ENCODE measurements at regions not wholly inside any gene's neighbourhood (a gene's known extent, or its start where the extent isn't known, plus 50 kb on each side); places are given as distances from the start of the nearest gene placed in this dataset.
"Not testable (repeated sequence)": the region's sequence is repeated elsewhere in the genome, so short reads cannot be mapped to it uniquely, and the experiment has no call there.

GRCh38 chr10:56012101-56012500, 349.0 kb downstream of the ZWINT start:
- no peaks in the 10 kb centered on the region for H3K4me1 Mint-ChIP-seq (ENCODE audit: low read depth)
- no peak overlapping the region for H3K27ac Mint-ChIP-seq
- intact Hi-C loops (cut with micrococcal nuclease) = no loop called here
- no peak for DNase-seq
- no peaks in the 10 kb centered on the region for H3K27me3 Mint-ChIP-seq (ENCODE audit: low read depth)
- no peaks in the 10 kb centered on the region for H3K36me3 Mint-ChIP-seq (ENCODE audit: low read depth)
- CTCF ChIA-PET = no interaction called here
- peaks cover 4% of the 10 kb centered on the region for H3K9me3 Mint-ChIP-seq
- H3K4me3 Mint-ChIP-seq = no peak overlapping the region

- CTCF ChIA-PET = no interaction called here
- H3K27ac Mint-ChIP-seq = no peak overlapping the region
- peaks cover 4% of the 10 kb centered on the region for H3K9me3 Mint-ChIP-seq
- no peaks in the 10 kb centered on the region for H3K4me1 Mint-ChIP-seq (ENCODE audit: low read depth)
- intact Hi-C loops (cut with micrococcal nuclease) = no loop called here
- no peak for DNase-seq
- H3K36me3 Mint-ChIP-seq (ENCODE audit: low read depth) = no peaks in the 10 kb centered on the region
- no peaks in the 10 kb centered on the region for H3K27me3 Mint-ChIP-seq (ENCODE audit: low read depth)
- no peak overlapping the region for H3K4me3 Mint-ChIP-seq
Measured at GRCh38 chr10:56003555-56003954, 357.5 kb downstream of the ZWINT start.

- H3K27ac Mint-ChIP-seq = no peak overlapping the region
- no peaks in the 10 kb centered on the region for H3K36me3 Mint-ChIP-seq (ENCODE audit: low read depth)
- no peak overlapping the region for H3K4me3 Mint-ChIP-seq
- CTCF ChIA-PET = no interaction called here
- no peaks in the 10 kb centered on the region for H3K4me1 Mint-ChIP-seq (ENCODE audit: low read depth)
- no peak for DNase-seq
- no peaks in the 10 kb centered on the region for H3K27me3 Mint-ChIP-seq (ENCODE audit: low read depth)
- H3K9me3 Mint-ChIP-seq = peaks cover 4% of the 10 kb centered on the region
- intact Hi-C loops (cut with micrococcal nuclease) = no loop called here
Measured at GRCh38 chr10:55989188-55989587, 371.9 kb downstream of the ZWINT start.

- H3K4me1 Mint-ChIP-seq (ENCODE audit: low read depth) = no peaks in the 10 kb centered on the region
- H3K27me3 Mint-ChIP-seq (ENCODE audit: low read depth) = no peaks in the 10 kb centered on the region
- no peak for DNase-seq
- peaks cover 2% of the 10 kb centered on the region for H3K9me3 Mint-ChIP-seq
- H3K4me3 Mint-ChIP-seq = no peak overlapping the region
- H3K27ac Mint-ChIP-seq = no peak overlapping the region
- CTCF ChIA-PET = no interaction called here
- intact Hi-C loops (cut with micrococcal nuclease) = no loop called here
- no peaks in the 10 kb centered on the region for H3K36me3 Mint-ChIP-seq (ENCODE audit: low read depth)
Measured at GRCh38 chr10:55979203-55979602, 381.9 kb downstream of the ZWINT start.

- intact Hi-C loops (cut with micrococcal nuclease) = no loop called here
- CTCF ChIA-PET = no interaction called here
- Mint-ChIP-seq H3K27ac (no peak overlapping the region), H3K27me3 (ENCODE audit: low read depth) (no peaks in the 10 kb centered on the region), H3K9me3 (no peaks in the 10 kb centered on the region), H3K4me3 (no peak overlapping the region), H3K36me3 (ENCODE audit: low read depth) (no peaks in the 10 kb centered on the region), H3K4me1 (ENCODE audit: low read depth) (no peaks in the 10 kb centered on the region)
- DNase-seq = no peak
Measured at GRCh38 chr10:55966101-55966500, 395.0 kb downstream of the ZWINT start.

GRCh38 chr10:55943403-55943802, 417.7 kb downstream of the ZWINT start:
- Mint-ChIP-seq H3K27me3 (ENCODE audit: low read depth) (no peaks in the 10 kb centered on the region), H3K36me3 (ENCODE audit: low read depth) (no peaks in the 10 kb centered on the region), H3K9me3 (peaks cover 8% of the 10 kb centered on the region)

GRCh38 chr10:55929291-55929690, 431.8 kb downstream of the ZWINT start:
- Mint-ChIP-seq H3K27ac (no peak overlapping the region), H3K9me3 (peaks cover 2% of the 10 kb centered on the region), H3K4me1 (ENCODE audit: low read depth) (no peaks in the 10 kb centered on the region), H3K27me3 (ENCODE audit: low read depth) (no peaks in the 10 kb centered on the region), H3K36me3 (ENCODE audit: low read depth) (no peaks in the 10 kb centered on the region), H3K4me3 (no peak overlapping the region)
- intact Hi-C loops (cut with micrococcal nuclease) = no loop called here
- DNase-seq = no peak
- CTCF ChIA-PET = no interaction called here

More at GRCh38 chr10:55943403-55943802, 417.7 kb downstream of the ZWINT start:
- H3K27ac Mint-ChIP-seq = no peak overlapping the region
- CTCF ChIA-PET = no interaction called here
- no peaks in the 10 kb centered on the region for H3K4me1 Mint-ChIP-seq (ENCODE audit: low read depth)
- no peak overlapping the region for H3K4me3 Mint-ChIP-seq
- no peak for DNase-seq
- intact Hi-C loops (cut with micrococcal nuclease) = no loop called here

- H3K36me3 Mint-ChIP-seq (ENCODE audit: low read depth); H3K9me3 Mint-ChIP-seq; H3K27ac Mint-ChIP-seq; H3K4me3 Mint-ChIP-seq; H3K27me3 Mint-ChIP-seq (ENCODE audit: low read depth); intact Hi-C loops (cut with micrococcal nuclease); CTCF ChIA-PET; H3K4me1 Mint-ChIP-seq (ENCODE audit: low read depth); DNase-seq: not testable (repeated sequence)
Measured at GRCh38 chr10:55899472-55900147, 461.4 kb downstream of the ZWINT start.

- CTCF ChIA-PET = no interaction called here
- H3K27me3 Mint-ChIP-seq (ENCODE audit: low read depth) = no peaks in the 10 kb centered on the region
- H3K4me3 Mint-ChIP-seq = no peak overlapping the region
- peaks cover 7% of the 10 kb centered on the region for H3K9me3 Mint-ChIP-seq
- no peaks in the 10 kb centered on the region for H3K36me3 Mint-ChIP-seq (ENCODE audit: low read depth)
- no peak overlapping the region for H3K27ac Mint-ChIP-seq
- DNase-seq = no peak
- intact Hi-C loops (cut with micrococcal nuclease) = no loop called here
- no peaks in the 10 kb centered on the region for H3K4me1 Mint-ChIP-seq (ENCODE audit: low read depth)
Measured at GRCh38 chr10:55897490-55897921, 463.6 kb downstream of the ZWINT start.

- Mint-ChIP-seq H3K27ac (no peak overlapping the region), H3K36me3 (ENCODE audit: low read depth) (no peaks in the 10 kb centered on the region), H3K9me3 (peaks cover 2% of the 10 kb centered on the region), H3K4me3 (no peak overlapping the region), H3K4me1 (ENCODE audit: low read depth) (no peaks in the 10 kb centered on the region), H3K27me3 (ENCODE audit: low read depth) (no peaks in the 10 kb centered on the region)
- CTCF ChIA-PET = no interaction called here
- DNase-seq = no peak
- intact Hi-C loops (cut with micrococcal nuclease) = no loop called here
Measured at GRCh38 chr10:55892276-55892675, 468.8 kb downstream of the ZWINT start.

- intact Hi-C loops (cut with micrococcal nuclease) = no loop called here
Measured at GRCh38 chr10:55881588-55881987, 479.5 kb downstream of the ZWINT start.

GRCh38 chr10:55873485-55873884, 487.6 kb downstream of the ZWINT start:
- H3K9me3 Mint-ChIP-seq = no peaks in the 10 kb centered on the region
- no peaks in the 10 kb centered on the region for H3K36me3 Mint-ChIP-seq (ENCODE audit: low read depth)
- intact Hi-C loops (cut with micrococcal nuclease) = no loop called here
- no peaks in the 10 kb centered on the region for H3K4me1 Mint-ChIP-seq (ENCODE audit: low read depth)
- no peak overlapping the region for H3K4me3 Mint-ChIP-seq
- no peaks in the 10 kb centered on the region for H3K27me3 Mint-ChIP-seq (ENCODE audit: low read depth)
- no peak for DNase-seq
- CTCF ChIA-PET = no interaction called here
- no peak overlapping the region for H3K27ac Mint-ChIP-seq

More at GRCh38 chr10:55881588-55881987, 479.5 kb downstream of the ZWINT start:
- no peaks in the 10 kb centered on the region for H3K4me1 Mint-ChIP-seq (ENCODE audit: low read depth)
- peaks cover 6% of the 10 kb centered on the region for H3K9me3 Mint-ChIP-seq
- H3K27ac Mint-ChIP-seq = no peak overlapping the region
- no peaks in the 10 kb centered on the region for H3K36me3 Mint-ChIP-seq (ENCODE audit: low read depth)
- no peaks in the 10 kb centered on the region for H3K27me3 Mint-ChIP-seq (ENCODE audit: low read depth)
- no peak for DNase-seq
- no peak overlapping the region for H3K4me3 Mint-ChIP-seq
- CTCF ChIA-PET = no interaction called here

- Mint-ChIP-seq H3K27ac (no peak overlapping the region), H3K4me3 (no peak overlapping the region), H3K9me3 (peaks cover 3% of the 10 kb centered on the region), H3K27me3 (ENCODE audit: low read depth) (no peaks in the 10 kb centered on the region), H3K36me3 (ENCODE audit: low read depth) (no peaks in the 10 kb centered on the region), H3K4me1 (ENCODE audit: low read depth) (no peaks in the 10 kb centered on the region)
- intact Hi-C loops (cut with micrococcal nuclease) = no loop called here
- CTCF ChIA-PET = no interaction called here
- no peak for DNase-seq
Measured at GRCh38 chr10:55870186-55870585, 490.9 kb downstream of the ZWINT start.

Data from activated naive CD4-positive, alpha-beta T cell treated with anti-CD3 and anti-CD28 coated beads for 36 hours (primary cell).